Activated B cell treated with CpG ODN at 0.5 μM for 24 hours (primary cell): ENCODE measurements at regions not wholly inside any gene's neighbourhood (a gene's known extent, or its start where the extent isn't known, plus 50 kb on each side); places are given as distances from the start of the nearest gene placed in this dataset.

Source experiments
- ATAC-seq: fragments of 200-7000 bp; cut with Tn5 transposase; one replicate; pipeline ENCODE4 v1.10.0; 2021; ENCODE audit warnings: low read depth, mild to moderate bottlenecking, moderate library complexity
- CTCF ChIA-PET: fragments of 350-600 bp; sonication (Branson Sonifier 250); formaldehyde crosslinking; loops from one replicate; lab custom pipeline; 2021; ENCODE audit warnings: antibody characterized with exemption; lab: Charles Lee
- POLR2A ChIA-PET: fragments of 350-600 bp; sonication (Branson Sonifier 250); formaldehyde crosslinking; loops from one replicate; lab custom pipeline; 2021; ENCODE audit warnings: antibody characterized with exemption; lab: Charles Lee
- DNase-seq: peaks from one replicate; pipeline ENCODE4 v3.0.0; 2022
- H3K27ac Mint-ChIP-seq: one replicate; pipeline ENCODE4 v1.8.0; 2020; ENCODE audit warnings: mixed read lengths
- H3K27me3 Mint-ChIP-seq: one replicate; pipeline ENCODE4 v1.8.0; 2021; ENCODE audit warnings: mixed read lengths
- H3K36me3 Mint-ChIP-seq: one replicate; pipeline ENCODE4 v1.8.0; 2021; ENCODE audit warnings: low read depth, mixed read lengths
- H3K4me1 Mint-ChIP-seq: one replicate; pipeline ENCODE4 v1.8.0; 2021; ENCODE audit warnings: mixed read lengths
- H3K4me3 Mint-ChIP-seq: one replicate; pipeline ENCODE4 v1.8.0; 2020; ENCODE audit warnings: mild to moderate bottlenecking, mixed read lengths
- H3K9me3 Mint-ChIP-seq: one replicate; pipeline ENCODE4 v1.8.0; 2020; ENCODE audit warnings: mixed read lengths
- CTCF ChIP-seq: fragments of 200-600 bp; IDR thresholded peaks from one replicate; pipeline ENCODE4 v1.8.0; 2022; ENCODE audit warnings: antibody characterized with exemption, mild to moderate bottlenecking
- intact Hi-C: fragments of 100-400 bp; cut with micrococcal nuclease; formaldehyde crosslinking; loops from one replicate; pipeline ENCODE4 v1.15.1; 2024

- no peak overlapping the region for H3K27ac Mint-ChIP-seq
- no peaks in the 10 kb centered on the region for H3K9me3 Mint-ChIP-seq
- no peak for ATAC-seq
- no peaks in the 10 kb centered on the region for H3K4me1 Mint-ChIP-seq
- no peak overlapping the region for H3K4me3 Mint-ChIP-seq
- TF ChIP-seq CTCF, result no peak
- H3K36me3 Mint-ChIP-seq, result no peaks in the 10 kb centered on the region
- ChIA-PET CTCF (no interaction called here), POLR2A (no interaction called here)
- no peaks in the 10 kb centered on the region for H3K27me3 Mint-ChIP-seq
- DNase-seq, result no peak
- intact Hi-C loops, result no loop called here
Measured at GRCh38 chr16:49200223-49200820, 81.3 kb downstream of the CBLN1 start.

GRCh38 chr16:49195237-49195548 lies 86.4 kb downstream of the CBLN1 start:
- intact Hi-C loops, result no loop called here
- no peak for DNase-seq
- Mint-ChIP-seq H3K36me3 (no peaks in the 10 kb centered on the region), H3K4me1 (no peaks in the 10 kb centered on the region), H3K9me3 (no peaks in the 10 kb centered on the region), H3K27ac (no peak overlapping the region), H3K4me3 (no peak overlapping the region), H3K27me3 (no peaks in the 10 kb centered on the region)
- ChIA-PET CTCF (no interaction called here), POLR2A (no interaction called here)
- no peak for TF ChIP-seq CTCF
- ATAC-seq, result no peak

- no peaks in the 10 kb centered on the region for H3K4me1 Mint-ChIP-seq
- ATAC-seq (no peak), DNase-seq (no peak)
- ChIA-PET POLR2A (no interaction called here), CTCF (no interaction called here)
- no peak for TF ChIP-seq CTCF
- no peak overlapping the region for H3K4me3 Mint-ChIP-seq
- no peak overlapping the region for H3K27ac Mint-ChIP-seq
- H3K36me3 Mint-ChIP-seq, result no peaks in the 10 kb centered on the region
- intact Hi-C loops, result no loop called here
- no peaks in the 10 kb centered on the region for H3K27me3 Mint-ChIP-seq
- H3K9me3 Mint-ChIP-seq, result no peaks in the 10 kb centered on the region
Measured at GRCh38 chr16:49194537-49195236, 87.0 kb downstream of the CBLN1 start.

DNA sequence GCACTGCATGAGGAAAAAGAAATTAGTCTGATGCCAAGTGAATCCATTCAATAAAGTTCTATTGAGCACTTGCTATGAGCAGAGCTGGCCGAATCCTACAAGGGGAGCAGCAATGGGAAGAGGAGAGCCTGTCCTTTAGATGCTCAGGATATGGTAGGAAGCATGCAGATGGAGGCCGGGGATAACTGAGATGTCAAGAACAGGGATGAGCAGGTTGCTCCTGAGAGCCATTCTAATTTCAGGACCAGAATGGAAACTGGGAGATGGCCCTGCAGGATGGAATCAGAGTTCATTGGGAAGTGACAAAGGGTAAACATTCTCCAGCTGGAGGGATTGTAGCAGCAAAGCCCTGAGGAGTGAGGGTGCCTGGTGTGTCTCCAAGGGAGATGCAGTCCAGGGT lies 88.0 kb downstream of the CBLN1 start:
- Mint-ChIP-seq H3K4me1 (no peaks in the 10 kb centered on the region), H3K27me3 (no peaks in the 10 kb centered on the region), H3K36me3 (no peaks in the 10 kb centered on the region), H3K4me3 (no peak overlapping the region), H3K9me3 (no peaks in the 10 kb centered on the region), H3K27ac (no peak overlapping the region)
- intact Hi-C loops, result no loop called here
- ChIA-PET CTCF (no interaction called here), POLR2A (no interaction called here)
- no peak for DNase-seq
- no peak for ATAC-seq
- TF ChIP-seq CTCF, result no peak

- CTCF ChIA-PET, result no interaction called here
Measured at GRCh38 chr16:49189286-49189685, 92.4 kb downstream of the CBLN1 start.

More at GRCh38 chr16:49189286-49189685, 92.4 kb downstream of the CBLN1 start:
- Mint-ChIP-seq H3K4me3 (no peak overlapping the region), H3K27ac (no peak overlapping the region), H3K4me1 (no peaks in the 10 kb centered on the region), H3K36me3 (no peaks in the 10 kb centered on the region), H3K27me3 (no peaks in the 10 kb centered on the region), H3K9me3 (no peaks in the 10 kb centered on the region)
- intact Hi-C loops, result no loop called here
- POLR2A ChIA-PET, result no interaction called here
- DNase-seq (no peak), ATAC-seq (no peak)
- TF ChIP-seq CTCF, result no peak
